RPMI8226 (cell line): ENCODE measurements at regions not wholly inside any gene's neighbourhood (a gene's known extent, or its start where the extent isn't known, plus 50 kb on each side); places are given as distances from the start of the nearest gene placed in this dataset.
"Not testable (repeated sequence)": the region's sequence is repeated elsewhere in the genome, so short reads cannot be mapped to it uniquely, and the experiment has no call there.

Experiments
- DNase-seq: peaks from one replicate; pipeline ENCODE4 v3.0.0-alpha.2; 2015

DNA sequence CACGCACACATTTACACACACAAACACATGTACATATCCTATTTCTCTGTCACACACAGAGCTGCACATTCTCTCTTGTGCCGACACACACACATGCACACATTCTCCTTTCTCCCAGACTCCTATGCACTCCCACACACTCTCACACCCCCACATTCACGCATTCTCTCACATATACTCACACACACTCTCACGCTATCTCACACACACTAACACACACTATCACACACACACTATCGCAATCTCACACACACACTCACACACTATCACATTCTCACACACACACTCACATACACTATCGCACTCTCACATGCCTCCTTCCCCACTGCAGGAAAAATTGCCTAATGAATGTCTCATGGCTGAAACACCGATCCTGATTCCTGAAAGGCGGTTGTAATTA is 450.7 kb downstream of the AACS start:
- DNase-seq: no peak

- DNase-seq: peak; percentile 21
Measured at GRCh38 chr12:125518074-125518473, 452.8 kb downstream of the AACS start.

- no peak for DNase-seq
Measured at GRCh38 chr12:125519026-125519651, 453.9 kb downstream of the AACS start.

- DNase-seq: no peak
Measured at GRCh38 chr12:125525879-125526278, 460.6 kb downstream of the AACS start.

- DNase-seq: no peak
Measured at GRCh38 chr12:125528281-125528680, 463.0 kb downstream of the AACS start.

DNA sequence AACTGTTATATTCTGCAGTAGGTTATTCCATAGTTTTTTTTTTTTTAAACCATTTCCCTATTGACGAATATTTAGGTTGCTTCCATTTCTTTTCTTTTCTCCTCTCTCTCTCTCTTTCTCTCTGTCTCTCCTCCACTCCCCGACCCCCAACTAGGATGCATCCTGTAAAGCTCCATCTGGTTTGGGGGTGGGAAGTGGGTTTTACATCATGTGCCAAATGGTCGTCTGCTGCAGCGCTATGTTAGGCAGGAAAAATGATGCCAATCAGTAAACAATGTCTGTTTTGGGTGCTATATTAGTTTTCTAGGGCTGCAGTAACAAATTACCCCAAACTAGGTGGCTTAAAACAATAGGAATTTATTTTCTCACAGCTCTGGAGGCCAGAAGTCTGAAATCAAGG is 465.0 kb downstream of the AACS start:
- no peak for DNase-seq

- DNase-seq: no peak
Measured at GRCh38 chr12:125530876-125531275, 465.6 kb downstream of the AACS start.

DNA sequence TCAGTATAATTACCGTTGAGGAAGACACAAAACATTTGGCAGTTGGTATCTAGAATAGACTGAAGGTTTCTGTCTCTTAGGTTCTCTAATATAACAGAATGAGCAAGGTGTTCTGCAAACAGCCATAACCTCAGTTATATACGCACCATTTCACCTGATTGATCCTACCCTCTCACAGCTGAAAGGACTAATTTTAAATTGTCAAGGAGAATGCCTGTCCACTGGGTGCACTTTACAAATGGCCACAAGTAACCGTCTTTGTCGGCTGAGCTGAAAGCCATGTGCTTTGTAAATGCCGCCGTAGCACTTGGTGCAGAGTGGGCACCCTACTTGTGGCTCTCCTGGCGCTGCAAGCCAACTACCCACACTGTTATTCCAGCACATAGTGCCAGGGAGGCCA is 466.3 kb downstream of the AACS start:
- no peak for DNase-seq

GRCh38 chr12:125533434-125534029 is 468.3 kb downstream of the AACS start:
- peak; percentile 51 for DNase-seq

DNA sequence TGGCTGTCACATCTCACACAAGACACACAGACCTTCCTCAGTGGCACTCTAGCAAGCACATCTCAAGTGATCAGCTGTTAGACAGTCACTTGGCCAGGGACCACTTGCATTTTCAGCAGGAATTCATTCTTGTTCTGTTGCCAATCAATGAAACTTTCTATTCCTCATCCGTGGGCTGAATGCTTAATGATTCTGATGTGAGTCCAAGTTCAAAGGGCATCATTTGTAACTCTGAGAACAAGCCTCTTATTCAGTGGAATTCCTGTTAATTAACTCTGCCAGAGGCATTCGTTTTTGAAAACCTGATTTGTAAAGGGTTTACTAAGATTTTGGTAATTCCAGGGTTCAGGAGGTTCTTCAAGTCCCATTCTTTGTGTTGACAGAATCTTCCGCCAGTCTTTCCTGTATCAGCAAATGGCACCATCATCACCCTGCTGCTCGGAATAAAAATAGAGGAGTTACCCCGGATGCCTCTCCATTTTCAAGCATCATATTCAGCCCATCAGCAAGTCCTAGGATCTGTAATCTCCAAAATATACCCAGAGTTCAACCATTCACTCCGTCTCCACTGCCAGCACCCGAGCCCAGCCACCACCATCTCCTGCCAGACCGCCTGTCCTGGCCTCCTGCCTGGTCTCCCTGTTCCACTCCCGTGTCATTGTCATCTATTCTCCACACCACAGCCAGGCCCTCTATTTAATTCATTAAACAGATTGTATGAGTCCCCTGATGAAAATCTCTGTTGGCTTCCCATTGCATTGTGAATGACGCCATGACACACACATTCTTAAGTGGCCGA is 473.4 kb downstream of the AACS start:
- no peak for DNase-seq

DNA sequence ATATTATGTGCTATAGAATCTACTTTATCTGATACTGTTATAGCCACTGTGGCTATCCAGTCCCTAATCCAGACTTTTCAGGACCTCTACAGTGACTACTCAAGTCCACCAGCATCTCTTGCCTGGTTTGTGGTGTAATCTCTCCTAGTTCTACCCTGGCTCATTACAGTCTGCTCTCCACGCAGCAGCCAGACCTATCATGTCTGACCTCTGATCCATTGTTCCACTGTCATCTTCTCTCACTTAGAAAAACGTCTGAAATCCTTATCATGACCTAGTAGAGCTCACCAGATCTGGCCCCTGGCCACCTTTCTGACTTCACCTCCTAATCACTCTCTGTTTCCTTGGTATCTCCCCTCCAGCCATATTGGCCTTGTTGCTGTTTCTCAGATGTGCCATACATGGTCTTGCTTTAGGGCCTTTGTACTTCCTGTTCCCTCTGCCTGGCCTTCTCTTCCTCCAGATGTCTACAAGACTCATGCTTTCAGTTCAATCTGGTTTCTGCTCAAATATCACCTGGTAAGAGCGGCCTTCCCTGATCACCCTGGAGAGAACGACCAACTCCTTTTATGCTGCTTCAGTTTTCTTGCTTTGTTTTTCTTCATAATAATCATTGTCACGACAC is 475.5 kb downstream of the AACS start:
- peak; percentile 50 for DNase-seq

- DNase-seq: no peak
Measured at GRCh38 chr12:125544960-125545359, 479.7 kb downstream of the AACS start.

DNA sequence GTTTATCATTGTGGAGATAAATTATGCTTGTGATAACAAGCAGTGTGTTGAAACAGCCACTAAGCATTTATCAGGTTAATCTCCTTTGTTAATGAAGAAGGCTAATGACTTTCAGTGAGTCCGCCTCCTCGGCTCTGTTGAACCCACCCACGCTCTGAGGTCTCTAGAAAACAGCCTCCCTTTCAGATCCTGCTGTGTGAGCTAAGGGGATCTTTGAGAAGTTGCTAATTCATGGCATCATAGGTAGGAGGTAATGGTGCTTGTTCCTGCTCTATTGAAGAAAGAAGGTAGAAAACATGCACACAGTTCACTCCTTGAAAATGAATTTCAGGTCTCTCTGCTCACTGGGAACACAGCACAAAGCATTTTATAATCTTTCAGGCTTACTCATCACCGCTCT is 483.9 kb downstream of the AACS start:
- no peak for DNase-seq

- peak; percentile 60 for DNase-seq
Measured at GRCh38 chr12:125549836-125550235, 484.6 kb downstream of the AACS start.

- DNase-seq: no peak
Measured at GRCh38 chr12:125552295-125552694, 487.1 kb downstream of the AACS start.

DNA sequence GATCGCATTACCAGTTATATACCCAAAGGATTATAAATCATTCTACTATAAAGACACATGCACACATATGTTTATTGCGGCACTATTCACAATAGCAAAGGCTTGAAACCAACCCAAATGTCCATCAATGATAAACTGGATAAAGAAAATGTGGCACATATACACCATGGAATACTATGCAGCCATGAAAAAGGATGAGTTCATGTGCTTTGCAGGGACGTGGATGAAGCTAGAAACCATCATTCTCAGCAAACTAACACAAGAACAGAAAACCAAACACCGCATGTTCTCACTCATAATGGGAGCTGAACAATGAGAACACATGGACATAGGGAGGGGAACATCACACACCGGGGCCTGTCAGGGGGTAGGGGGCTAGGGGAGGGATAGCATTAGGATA is 495.8 kb downstream of the AACS start:
- DNase-seq: not testable (repeated sequence)

DNA sequence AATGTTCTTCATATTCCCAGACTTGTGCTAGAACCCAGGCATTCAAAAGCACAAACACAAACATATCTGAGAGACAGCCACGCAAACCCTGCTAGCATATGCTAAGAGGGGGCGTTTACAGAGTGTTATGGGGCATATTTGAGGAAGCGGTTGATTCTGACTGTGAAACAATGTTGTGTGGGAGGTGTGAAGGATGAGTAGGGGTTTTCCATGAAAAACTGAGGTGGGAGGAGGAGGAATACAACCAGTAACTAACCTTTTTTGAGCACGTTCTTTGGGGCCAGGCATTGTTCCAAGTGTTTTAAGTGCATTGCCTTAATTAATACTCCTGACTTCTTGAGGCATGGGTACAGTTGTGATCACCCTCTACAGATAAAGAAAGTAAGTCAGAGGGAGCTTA is 499.5 kb downstream of the AACS start:
- no peak for DNase-seq

- no peak for DNase-seq
Measured at GRCh38 chr12:125567581-125567980, 502.3 kb downstream of the AACS start.

DNA sequence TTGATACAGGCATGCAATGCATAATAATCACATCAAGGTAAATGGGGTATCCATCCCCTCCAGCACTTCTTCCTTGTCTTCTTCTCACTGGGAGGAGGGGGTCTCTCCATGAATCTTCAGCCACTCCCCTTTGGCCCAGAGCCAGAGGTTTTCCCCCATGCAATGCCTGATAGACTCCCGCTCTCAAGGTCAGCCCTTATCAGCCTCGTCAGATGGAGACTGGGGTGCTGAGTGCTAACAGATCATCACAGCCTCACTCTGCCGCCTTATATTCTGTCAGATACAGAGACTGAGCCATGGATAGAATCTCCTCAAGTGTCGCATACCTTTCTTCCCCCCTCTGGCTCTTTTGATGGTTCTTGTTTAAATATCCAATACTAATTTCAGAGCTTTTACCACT is 503.1 kb downstream of the AACS start:
- no peak for DNase-seq

GRCh38 chr12:125573271-125573670 is 508.0 kb downstream of the AACS start:
- no peak for DNase-seq

- no peak for DNase-seq
Measured at GRCh38 chr12:125577334-125577733, 512.1 kb downstream of the AACS start.

- DNase-seq: peak; percentile 46
Measured at GRCh38 chr12:125579916-125580315, 514.7 kb downstream of the AACS start.

DNA sequence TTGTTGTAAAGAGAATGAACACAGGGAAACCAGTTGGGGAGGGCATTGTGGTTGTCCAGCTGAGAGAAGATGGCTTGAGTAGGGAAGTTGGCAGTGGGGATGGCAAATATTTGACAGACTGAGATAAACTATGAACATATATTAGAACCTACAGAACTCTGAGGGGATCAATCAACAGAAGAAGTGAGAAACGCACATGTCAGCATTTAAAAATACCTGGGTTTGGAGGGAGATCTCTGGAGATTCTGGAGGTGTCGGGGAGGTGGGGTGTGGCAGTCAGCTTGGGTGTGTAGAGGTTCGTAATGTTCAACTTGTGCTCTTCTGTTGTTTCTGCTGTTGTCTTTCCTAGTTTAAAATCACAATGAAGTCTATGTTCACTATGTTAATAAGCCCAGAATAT is 517.8 kb downstream of the AACS start:
- DNase-seq: no peak

GRCh38 chr12:125586441-125586840 is 521.2 kb downstream of the AACS start:
- DNase-seq: no peak
